Coronary artery (tissue), 2 donors: ENCODE measurements at regions not wholly inside any gene's neighbourhood (a gene's known extent, or its start where the extent isn't known, plus 50 kb on each side); places are given as distances from the start of the nearest gene placed in this dataset.

Experiments used
- DNase-seq: peaks from one replicate; pipeline ENCODE4 v3.0.0-alpha.2; 2017; ENCODE audit warnings: low spot score
- H3K27ac ChIP-seq, 2 donors: fragments of 200-600 bp; sonication (generic); one replicate each; pipeline ENCODE4 v1.5.1; 2016 to 2019
- H3K4me3 ChIP-seq: fragments of 200-600 bp; sonication (generic); 2 replicates; pipeline ENCODE4 v1.5.1; 2016; ENCODE audit warnings: mild to moderate bottlenecking, moderate library complexity
- TF ChIP-seq, protein P1 (sequence below): fragments of 200-600 bp; sonication (generic); IDR thresholded peaks from one replicate; pipeline ENCODE4 v1.5.1; 2019; ENCODE audit warnings: antibody characterized with exemption

DNA sequence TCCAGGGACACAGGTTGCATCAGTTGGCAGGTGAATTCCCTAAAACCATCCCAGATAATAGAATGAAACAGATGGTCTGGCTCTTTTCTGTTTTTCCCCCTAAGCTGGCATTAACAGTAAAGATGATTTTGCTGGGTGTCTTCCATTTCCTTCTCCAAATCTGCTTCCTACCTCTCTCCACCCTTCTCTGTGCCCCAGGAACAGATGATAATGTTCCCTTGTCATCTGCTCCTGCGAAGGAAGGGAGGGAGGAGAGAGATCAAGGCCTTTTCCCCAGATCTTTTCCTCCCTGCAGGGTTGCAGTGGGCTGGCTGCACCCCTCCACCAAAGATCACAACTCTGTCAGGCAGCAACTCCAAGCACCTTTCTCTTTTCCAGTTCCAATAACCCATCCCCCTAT, 156.5 kb upstream of the PRDM1 start:
- H3K4me3 ChIP-seq: no peak overlapping the region
- no peak for DNase-seq
- no peak overlapping the region for H3K27ac ChIP-seq
- TF ChIP-seq, protein P1, sequence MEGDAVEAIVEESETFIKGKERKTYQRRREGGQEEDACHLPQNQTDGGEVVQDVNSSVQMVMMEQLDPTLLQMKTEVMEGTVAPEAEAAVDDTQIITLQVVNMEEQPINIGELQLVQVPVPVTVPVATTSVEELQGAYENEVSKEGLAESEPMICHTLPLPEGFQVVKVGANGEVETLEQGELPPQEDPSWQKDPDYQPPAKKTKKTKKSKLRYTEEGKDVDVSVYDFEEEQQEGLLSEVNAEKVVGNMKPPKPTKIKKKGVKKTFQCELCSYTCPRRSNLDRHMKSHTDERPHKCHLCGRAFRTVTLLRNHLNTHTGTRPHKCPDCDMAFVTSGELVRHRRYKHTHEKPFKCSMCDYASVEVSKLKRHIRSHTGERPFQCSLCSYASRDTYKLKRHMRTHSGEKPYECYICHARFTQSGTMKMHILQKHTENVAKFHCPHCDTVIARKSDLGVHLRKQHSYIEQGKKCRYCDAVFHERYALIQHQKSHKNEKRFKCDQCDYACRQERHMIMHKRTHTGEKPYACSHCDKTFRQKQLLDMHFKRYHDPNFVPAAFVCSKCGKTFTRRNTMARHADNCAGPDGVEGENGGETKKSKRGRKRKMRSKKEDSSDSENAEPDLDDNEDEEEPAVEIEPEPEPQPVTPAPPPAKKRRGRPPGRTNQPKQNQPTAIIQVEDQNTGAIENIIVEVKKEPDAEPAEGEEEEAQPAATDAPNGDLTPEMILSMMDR: no peak

DNA sequence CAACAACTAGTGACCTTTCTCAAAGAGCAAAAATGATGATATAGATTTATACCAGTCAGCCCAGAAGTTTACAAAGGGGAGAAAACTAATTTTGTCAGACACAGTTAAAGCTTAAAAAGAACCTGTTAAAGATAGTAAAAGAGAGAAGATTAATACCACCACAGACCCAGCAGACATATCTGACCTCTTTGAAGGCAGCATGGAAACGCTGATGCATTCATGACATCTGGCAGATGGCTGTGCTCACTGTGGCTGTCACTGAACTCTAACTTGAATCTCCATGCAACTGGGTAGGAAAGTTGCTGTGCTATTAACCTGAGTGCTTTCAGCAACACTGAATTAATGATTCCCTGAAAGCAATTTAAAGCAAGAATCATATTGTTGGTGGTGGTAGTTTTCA, 159.8 kb upstream of the PRDM1 start:
- Histone ChIP-seq H3K27ac (no peak overlapping the region), H3K4me3 (no peak overlapping the region)
- DNase-seq: no peak
- TF ChIP-seq, protein P1: no peak

DNA sequence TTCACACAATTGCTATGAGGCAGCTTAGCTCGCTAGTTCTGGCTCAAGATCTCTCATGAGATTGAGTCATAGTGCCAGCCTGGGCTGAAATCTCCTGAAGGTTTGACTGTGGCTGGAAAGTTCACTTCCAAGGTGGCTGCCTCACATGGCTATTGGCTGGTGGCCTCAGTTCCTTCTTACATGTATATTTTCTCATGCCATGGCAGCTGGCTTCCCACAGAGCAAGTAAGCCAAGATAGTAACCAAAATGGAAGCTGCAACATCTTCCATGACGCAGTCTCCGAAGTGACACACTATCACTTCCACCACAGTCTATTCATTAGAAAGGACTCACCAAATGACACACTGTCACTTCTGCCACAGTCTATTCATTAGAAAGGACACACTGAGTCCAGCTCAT, 160.4 kb upstream of the PRDM1 start:
- TF ChIP-seq, protein P1: no peak
- DNase-seq: no peak
- Histone ChIP-seq H3K27ac (no peak overlapping the region), H3K4me3 (no peak overlapping the region)

DNA sequence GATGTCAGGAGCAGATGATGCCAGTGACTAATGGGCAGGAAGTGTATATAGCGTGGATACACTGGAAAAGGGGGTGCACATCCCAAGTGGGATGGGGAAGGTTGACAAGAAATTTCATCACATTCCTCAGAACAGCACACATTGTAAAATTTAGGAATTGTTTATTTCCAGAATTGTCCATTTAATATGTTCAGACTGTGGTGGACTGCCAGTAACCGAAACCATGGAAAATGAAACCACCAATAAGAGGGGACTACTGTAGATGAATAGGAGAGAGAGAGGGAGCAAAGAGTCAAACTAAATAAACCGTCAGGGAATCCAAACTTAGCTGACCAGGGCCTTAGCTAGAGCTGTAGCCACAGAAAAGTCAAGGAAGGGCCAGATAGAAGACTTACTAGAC, 164.4 kb upstream of the PRDM1 start:
- H3K4me3 ChIP-seq: no peak overlapping the region
- no peak for DNase-seq
- H3K27ac ChIP-seq: no peak overlapping the region
- TF ChIP-seq, protein P1: no peak

DNA sequence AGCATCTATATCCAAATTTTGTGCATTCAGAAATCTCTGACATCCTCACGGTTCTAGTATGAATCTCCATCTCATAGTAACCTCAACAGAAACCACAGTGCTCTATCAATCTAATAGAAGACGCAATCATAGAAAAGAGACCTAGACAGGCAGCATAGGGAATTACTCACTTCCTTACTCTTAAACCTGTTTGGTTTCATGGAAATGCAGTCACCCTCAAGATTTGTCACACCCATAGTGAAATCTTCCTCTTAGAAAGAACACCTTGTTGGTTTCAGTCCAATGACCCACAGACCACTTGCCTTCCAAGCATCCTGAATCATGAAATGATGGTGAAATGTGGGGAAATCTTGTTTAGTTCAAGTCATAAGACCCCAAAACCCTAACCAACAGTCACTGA, 166.1 kb upstream of the PRDM1 start:
- Histone ChIP-seq H3K27ac (no peak overlapping the region), H3K4me3 (no peak overlapping the region)
- TF ChIP-seq, protein P1: no peak
- DNase-seq: no peak

DNA sequence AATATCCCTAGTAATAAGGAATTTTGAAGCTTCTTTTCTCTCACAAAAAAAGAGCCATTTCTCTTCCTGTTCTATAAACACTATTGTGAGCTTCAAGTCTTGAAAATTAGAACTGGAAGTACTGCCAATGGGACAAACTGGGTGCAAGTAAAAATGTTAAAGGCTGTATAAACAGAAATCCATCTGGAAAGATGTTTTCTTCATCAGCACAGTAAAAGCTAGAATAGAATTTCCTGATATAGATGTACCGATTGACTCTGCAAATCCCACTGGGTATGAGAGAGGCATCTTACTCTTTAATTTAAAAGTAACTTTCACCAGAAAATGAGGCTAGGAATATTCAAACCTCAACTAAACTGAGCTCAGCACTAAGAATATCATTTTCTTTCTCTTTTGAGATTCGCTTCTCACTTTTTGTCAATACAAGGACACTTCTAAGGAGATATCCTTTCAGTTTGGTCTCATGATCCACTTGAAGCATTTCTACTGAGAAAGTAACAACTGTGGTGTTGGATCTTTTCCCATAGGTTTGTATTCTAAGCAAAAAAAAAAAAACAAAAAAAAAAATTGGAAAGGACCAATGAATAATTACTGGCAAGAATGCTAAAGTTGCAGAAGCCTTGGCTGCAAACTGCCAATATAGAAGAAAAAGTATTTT, 169.0 kb upstream of the PRDM1 start:
- H3K27ac ChIP-seq: no peak overlapping the region
- TF ChIP-seq, protein P1: no peak
- no peak for DNase-seq
- no peak overlapping the region for H3K4me3 ChIP-seq

DNA sequence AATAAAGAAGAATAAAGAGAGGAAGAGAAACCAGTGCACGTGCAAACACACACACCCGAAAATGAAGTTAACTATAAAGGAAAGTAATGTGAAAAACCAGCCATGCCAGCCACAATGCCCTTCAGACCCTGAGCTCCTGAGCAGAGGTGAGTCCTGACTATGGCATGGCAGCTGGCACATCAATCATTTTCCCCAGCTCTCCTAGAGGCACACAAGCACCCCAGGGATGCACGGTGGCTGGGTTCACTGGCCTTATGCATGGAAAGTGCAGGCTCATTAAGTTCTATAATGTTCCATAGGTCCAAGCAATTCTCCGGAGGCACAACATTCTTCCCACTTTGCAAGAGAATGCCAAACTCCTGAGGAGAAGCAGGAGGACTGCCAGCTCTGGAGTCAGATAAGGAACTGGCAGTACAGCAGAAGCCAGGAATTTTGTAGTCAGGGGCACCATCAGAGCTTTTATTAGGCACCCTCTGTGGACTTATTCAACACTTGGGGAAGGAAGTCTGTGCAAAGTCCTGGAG, 175.0 kb upstream of the PRDM1 start:
- H3K4me3 ChIP-seq: no peak overlapping the region
- no peak overlapping the region for H3K27ac ChIP-seq
- no peak for DNase-seq
- TF ChIP-seq, protein P1: no peak
